SK-N-SH (cell line): ENCODE measurements at regions not wholly inside any gene's neighbourhood (a gene's known extent, or its start where the extent isn't known, plus 50 kb on each side); places are given as distances from the start of the nearest gene placed in this dataset.
"Not testable (repeated sequence)": the region's sequence is repeated elsewhere in the genome, so short reads cannot be mapped to it uniquely, and the experiment has no call there.

Source experiments
- CTCF ChIA-PET: fragments of 300-600, 350-600 bp; formaldehyde crosslinking; extraction: SDS; loops from one replicate; lab custom pipeline; 2021; lab: Yijun Ruan, JAX
- POLR2A ChIA-PET: fragments of 350-600 bp; sonication (Branson Sonifier 250); formaldehyde crosslinking; extraction: SDS; loops from one replicate; lab custom pipeline; 2020; ENCODE audit warnings: antibody characterized with exemption, inconsistent platforms; lab: Yijun Ruan, JAX
- DNase-seq: peaks from one replicate; pipeline ENCODE4 v3.0.0; 2012
- H2AFZ ChIP-seq: fragments of 200-600 bp; sonication (generic); 2 replicates; pipeline ENCODE4 v1.8.1; 2016; ENCODE audit warnings: antibody characterized with exemption, mild to moderate bottlenecking, low read depth
- H3F3A ChIP-seq: fragments of 200-600 bp; sonication (generic); replicated peaks from 2 replicates; pipeline ENCODE3; 2016; ENCODE audit warnings: antibody characterized with exemption, mild to moderate bottlenecking; ENCODE audit not compliant: insufficient read depth
- H3K27ac ChIP-seq, 2 experiments: fragments of 200-500 bp in 1 of 2; fragments of 200-600 bp in 1 of 2; sonication (Bioruptor generic) in 1 of 2; sonication (generic), shearing (Covaris generic) in 1 of 2; 2 replicates each; pipeline versions ENCODE4 v1.5.1 to v1.6.1; 2014 to 2016; ENCODE audit warnings: low read depth in 2 of 2, inconsistent platforms in 1 of 2, low read length in 1 of 2, mild to moderate bottlenecking in 1 of 2, mixed read lengths in 1 of 2
- H3K27me3 ChIP-seq: fragments of 200-600 bp; sonication (generic), shearing (Covaris generic); 2 replicates; pipeline ENCODE4 v1.6.1; 2016; ENCODE audit warnings: mixed run types; ENCODE audit not compliant: insufficient read depth
- H3K36me3 ChIP-seq, 2 experiments: fragments of 200-500 bp in 1 of 2; fragments of 200-600 bp in 1 of 2; sonication (Bioruptor generic) in 1 of 2; sonication (generic) in 1 of 2; replicated peaks in 1 of 2; 2 replicates each; pipeline versions ENCODE3 to v1.5.1; 2014 to 2016; ENCODE audit warnings: low read length in 1 of 2, mild to moderate bottlenecking in 1 of 2; ENCODE audit not compliant: insufficient read depth in 2 of 2, control insufficient read depth in 1 of 2
- H3K4me1 ChIP-seq, 2 experiments: fragments of 200-500 bp in 1 of 2; fragments of 200-600 bp in 1 of 2; sonication (Bioruptor generic) in 1 of 2; sonication (generic), shearing (Covaris generic) in 1 of 2; 2 replicates each; pipeline versions ENCODE4 v1.5.1 to v1.6.1; 2014 to 2016; ENCODE audit warnings: low read depth in 1 of 2, low read length in 1 of 2, mixed run types in 1 of 2; ENCODE audit not compliant: insufficient read depth in 2 of 2, control insufficient read depth in 1 of 2
- H3K4me2 ChIP-seq: fragments of 200-600 bp; sonication (generic), shearing (Covaris generic); 2 replicates; pipeline ENCODE4 v1.6.1; 2017; ENCODE audit warnings: mixed run types
- H3K4me3 ChIP-seq, 2 experiments: fragments of 200-500 bp in 1 of 2; fragments of 200-600 bp in 1 of 2; sonication (Bioruptor generic) in 1 of 2; sonication (generic), shearing (Covaris generic) in 1 of 2; 2 replicates each; pipeline versions ENCODE4 v1.5.1 to v1.8.1; 2014 to 2016; ENCODE audit warnings: low read depth in 2 of 2, inconsistent platforms in 1 of 2, low read length in 1 of 2, mild to moderate bottlenecking in 1 of 2, mixed read lengths in 1 of 2, moderate library complexity in 1 of 2
- H3K79me2 ChIP-seq: fragments of 200-600 bp; sonication (generic); 2 replicates; pipeline ENCODE4 v1.8.1; 2017; ENCODE audit warnings: mild to moderate bottlenecking; ENCODE audit not compliant: insufficient read depth
- H3K9ac ChIP-seq: fragments of 200-600 bp; sonication (generic); 2 replicates; pipeline ENCODE4 v1.6.1; 2017; ENCODE audit warnings: mixed run types
- H3K9me2 ChIP-seq: fragments of 200-600 bp; sonication (generic); 2 replicates; pipeline ENCODE4 v1.6.1; 2017; ENCODE audit warnings: mixed run types
- H3K9me3 ChIP-seq: fragments of 200-600 bp; sonication (generic); 2 replicates; pipeline ENCODE4 v1.6.1; 2017; ENCODE audit warnings: mixed run types, mild to moderate bottlenecking, moderate library complexity
- H4K20me1 ChIP-seq: fragments of 200-600 bp; sonication (generic); 2 replicates; pipeline ENCODE4 v1.6.1; 2017; ENCODE audit warnings: mild to moderate bottlenecking, mixed run types; ENCODE audit not compliant: insufficient read depth
- CHD2 ChIP-seq: fragments of 150-350 bp; IDR thresholded peaks from 2 replicates; pipeline ENCODE4 v1.6.1; 2018; ENCODE audit warnings: low read length; ENCODE audit not compliant: partially characterized antibody
- ELF1 ChIP-seq: IDR thresholded peaks from 2 replicates; pipeline ENCODE4 v1.4.0; 2012
- EZH2phosphoT487 ChIP-seq: fragments of 200-600 bp; sonication (generic); IDR thresholded peaks from 2 replicates; pipeline ENCODE4 v1.6.1; 2017; ENCODE audit warnings: low read depth, mixed run types, mild to moderate bottlenecking, antibody characterized with exemption, moderate library complexity, borderline replicate concordance
- FOXM1 ChIP-seq: IDR thresholded peaks from 2 replicates; pipeline ENCODE4 v1.4.0; 2012; ENCODE audit warnings: low read depth, mild to moderate bottlenecking
- GABPA ChIP-seq: IDR thresholded peaks from 2 replicates; pipeline ENCODE4 v1.4.0; 2012; ENCODE audit warnings: low read depth, mild to moderate bottlenecking
- MEF2A ChIP-seq: IDR thresholded peaks from 2 replicates; pipeline ENCODE4 v1.4.0; 2012; ENCODE audit warnings: low read depth, borderline replicate concordance
- MXI1 ChIP-seq: IDR thresholded peaks from 2 replicates; pipeline ENCODE4 v1.6.1; 2012; ENCODE audit warnings: mild to moderate bottlenecking, low read depth, low read length, improper control_type of control experiment
- NFIC ChIP-seq: IDR thresholded peaks from 2 replicates; pipeline ENCODE4 v1.4.0; 2012; ENCODE audit warnings: borderline replicate concordance
- TAF1 ChIP-seq: IDR thresholded peaks from 2 replicates; pipeline ENCODE4 v1.6.1; 2012; ENCODE audit warnings: low read depth, mild to moderate bottlenecking, low read length, moderate library complexity, borderline replicate concordance
- TCF12 ChIP-seq: IDR thresholded peaks from 2 replicates; pipeline ENCODE4 v1.4.0; 2012
- YY1 ChIP-seq: IDR thresholded peaks from 2 replicates; pipeline ENCODE4 v1.4.0; 2012; ENCODE audit warnings: low read depth, mild to moderate bottlenecking
- WGBS: methylation state at CpG from one replicate; pipeline ENCODE4 v1.1.6; 2017; ENCODE audit warnings: low lambda C conversion rate; 5-methylcytosine and 5-hydroxymethylcytosine counted together
- TF ChIP-seq, protein P1 (sequence below): fragments of 150-350 bp; IDR thresholded peaks from 2 replicates; pipeline ENCODE4 v1.6.1; 2017; ENCODE audit warnings: antibody characterized with exemption, low read length, low read depth, borderline replicate concordance
- TF ChIP-seq, protein P2 (sequence below): IDR thresholded peaks from 2 replicates; pipeline ENCODE4 v1.4.0; 2012; ENCODE audit warnings: low read depth
- TF ChIP-seq, protein P3 (sequence below): IDR thresholded peaks from 2 replicates; pipeline ENCODE4 v1.6.1; 2012; ENCODE audit warnings: mild to moderate bottlenecking, low read depth, low read length, moderate library complexity

DNA sequence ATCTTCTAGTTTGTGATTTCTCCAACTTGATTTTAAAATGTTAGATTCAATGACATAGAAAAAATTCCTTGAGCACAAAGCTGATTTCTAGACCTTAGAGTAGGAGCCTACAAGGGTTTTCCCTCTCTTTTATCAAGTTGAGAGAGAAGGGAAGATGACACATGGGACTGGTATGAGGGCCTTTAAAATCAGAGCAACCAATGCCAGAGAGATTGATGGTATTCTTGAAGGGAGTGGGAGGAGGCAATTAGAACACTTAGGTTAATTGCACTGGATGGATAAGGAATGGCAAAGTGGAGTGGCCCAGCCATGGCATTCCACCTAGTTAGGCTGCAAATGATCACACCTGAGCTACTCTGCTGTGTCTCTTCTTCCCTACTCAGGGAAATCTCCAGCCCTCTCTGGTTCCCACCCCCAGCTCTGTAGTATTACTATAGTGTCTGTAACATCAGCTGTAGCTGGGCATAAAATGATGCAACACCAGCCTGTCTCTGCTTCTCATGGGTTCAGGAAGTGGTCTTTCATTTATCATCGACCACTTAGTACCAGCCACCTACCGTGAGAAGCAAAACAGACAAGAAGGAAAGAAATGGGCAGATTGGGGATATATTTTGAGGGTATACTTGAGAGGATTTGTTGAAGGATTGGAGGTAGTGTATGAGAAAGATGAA lies 333.6 kb downstream of the DLEU7 start:
- 53% methylated on average over 2 of the region's 2 CpGs for WGBS
- CTCF ChIA-PET = no interaction called here
- TF ChIP-seq TCF12 (no peak), ELF1 (no peak), YY1 (no peak), MEF2A (no peak), CHD2 (no peak), GABPA (no peak), EZH2phosphoT487 (no peak), NFIC (no peak), FOXM1 (no peak), TAF1 (no peak), MXI1 (no peak)
- TF ChIP-seq, protein P1, sequence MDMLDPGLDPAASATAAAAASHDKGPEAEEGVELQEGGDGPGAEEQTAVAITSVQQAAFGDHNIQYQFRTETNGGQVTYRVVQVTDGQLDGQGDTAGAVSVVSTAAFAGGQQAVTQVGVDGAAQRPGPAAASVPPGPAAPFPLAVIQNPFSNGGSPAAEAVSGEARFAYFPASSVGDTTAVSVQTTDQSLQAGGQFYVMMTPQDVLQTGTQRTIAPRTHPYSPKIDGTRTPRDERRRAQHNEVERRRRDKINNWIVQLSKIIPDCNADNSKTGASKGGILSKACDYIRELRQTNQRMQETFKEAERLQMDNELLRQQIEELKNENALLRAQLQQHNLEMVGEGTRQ = no peak
- TF ChIP-seq, protein P2, sequence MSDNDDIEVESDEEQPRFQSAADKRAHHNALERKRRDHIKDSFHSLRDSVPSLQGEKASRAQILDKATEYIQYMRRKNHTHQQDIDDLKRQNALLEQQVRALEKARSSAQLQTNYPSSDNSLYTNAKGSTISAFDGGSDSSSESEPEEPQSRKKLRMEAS = no peak
- TF ChIP-seq, protein P3, sequence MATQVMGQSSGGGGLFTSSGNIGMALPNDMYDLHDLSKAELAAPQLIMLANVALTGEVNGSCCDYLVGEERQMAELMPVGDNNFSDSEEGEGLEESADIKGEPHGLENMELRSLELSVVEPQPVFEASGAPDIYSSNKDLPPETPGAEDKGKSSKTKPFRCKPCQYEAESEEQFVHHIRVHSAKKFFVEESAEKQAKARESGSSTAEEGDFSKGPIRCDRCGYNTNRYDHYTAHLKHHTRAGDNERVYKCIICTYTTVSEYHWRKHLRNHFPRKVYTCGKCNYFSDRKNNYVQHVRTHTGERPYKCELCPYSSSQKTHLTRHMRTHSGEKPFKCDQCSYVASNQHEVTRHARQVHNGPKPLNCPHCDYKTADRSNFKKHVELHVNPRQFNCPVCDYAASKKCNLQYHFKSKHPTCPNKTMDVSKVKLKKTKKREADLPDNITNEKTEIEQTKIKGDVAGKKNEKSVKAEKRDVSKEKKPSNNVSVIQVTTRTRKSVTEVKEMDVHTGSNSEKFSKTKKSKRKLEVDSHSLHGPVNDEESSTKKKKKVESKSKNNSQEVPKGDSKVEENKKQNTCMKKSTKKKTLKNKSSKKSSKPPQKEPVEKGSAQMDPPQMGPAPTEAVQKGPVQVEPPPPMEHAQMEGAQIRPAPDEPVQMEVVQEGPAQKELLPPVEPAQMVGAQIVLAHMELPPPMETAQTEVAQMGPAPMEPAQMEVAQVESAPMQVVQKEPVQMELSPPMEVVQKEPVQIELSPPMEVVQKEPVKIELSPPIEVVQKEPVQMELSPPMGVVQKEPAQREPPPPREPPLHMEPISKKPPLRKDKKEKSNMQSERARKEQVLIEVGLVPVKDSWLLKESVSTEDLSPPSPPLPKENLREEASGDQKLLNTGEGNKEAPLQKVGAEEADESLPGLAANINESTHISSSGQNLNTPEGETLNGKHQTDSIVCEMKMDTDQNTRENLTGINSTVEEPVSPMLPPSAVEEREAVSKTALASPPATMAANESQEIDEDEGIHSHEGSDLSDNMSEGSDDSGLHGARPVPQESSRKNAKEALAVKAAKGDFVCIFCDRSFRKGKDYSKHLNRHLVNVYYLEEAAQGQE = no peak
- Histone ChIP-seq H3K36me3 (no peaks in the 10 kb centered on the region), H3K27ac (no peak overlapping the region), H3F3A (no peaks in the 10 kb centered on the region), H3K4me1 (peaks cover 0 to 2% of the 10 kb centered on the region in 2 experiments; a peak in 1 of 4 replicates), H2AFZ (no peak overlapping the region), H3K27me3 (no peaks in the 10 kb centered on the region), H4K20me1 (no peaks in the 10 kb centered on the region), H3K79me2 (no peaks in the 10 kb centered on the region), H3K4me3 (no peak overlapping the region), H3K9me2 (no peaks in the 10 kb centered on the region), H3K9me3 (no peaks in the 10 kb centered on the region), H3K9ac (no peak overlapping the region), H3K4me2 (no peak overlapping the region)
- POLR2A ChIA-PET = no interaction called here
- no peak for DNase-seq

DNA sequence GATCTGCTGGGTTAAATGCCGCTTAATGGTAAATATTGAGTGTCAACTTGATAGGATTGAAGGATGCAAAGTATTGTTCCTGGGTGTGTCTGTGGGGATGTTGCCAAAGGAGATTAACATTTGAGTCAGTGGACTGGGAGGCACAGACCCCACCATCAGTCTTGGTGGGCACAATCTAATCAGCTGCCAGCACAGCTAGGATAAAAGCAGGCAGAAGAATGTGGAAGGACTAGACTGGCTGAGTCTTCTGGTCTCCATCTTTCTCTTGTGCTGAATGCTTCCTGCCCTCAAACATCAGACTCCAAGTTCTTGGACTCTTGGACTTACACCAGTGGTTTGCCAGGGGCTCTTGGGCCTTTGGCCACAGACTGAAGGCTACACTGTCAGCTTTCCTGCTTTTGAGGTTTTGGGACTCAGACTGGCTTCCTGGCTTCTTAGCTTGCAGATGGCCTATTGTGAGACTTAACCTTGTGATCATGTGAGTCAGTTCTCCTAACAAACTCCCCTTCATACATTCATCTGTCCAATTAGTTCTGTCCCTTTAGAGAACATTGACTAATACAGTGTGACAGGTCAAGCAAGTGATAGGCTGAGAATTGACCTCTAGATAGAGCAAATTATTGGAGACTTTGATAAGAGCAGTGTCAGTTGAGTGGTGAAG lies 332.5 kb downstream of the DLEU7 start:
- H2AFZ ChIP-seq, H3K4me1 ChIP-seq, H3K4me3 ChIP-seq, H3K27ac ChIP-seq, CTCF ChIA-PET, DNase-seq, POLR2A ChIA-PET, H3K36me3 ChIP-seq, H3K9me3 ChIP-seq, H3F3A ChIP-seq, H3K79me2 ChIP-seq, H3K27me3 ChIP-seq, H3K9me2 ChIP-seq, H4K20me1 ChIP-seq, H3K9ac ChIP-seq, H3K4me2 ChIP-seq: not testable (repeated sequence)
- WGBS = 50% methylated on average over 1 of the region's 1 CpG
